GM12872 (cell line): ENCODE measurements at regions not wholly inside any gene's neighbourhood (a gene's known extent, or its start where the extent isn't known, plus 50 kb on each side); places are given as distances from the start of the nearest gene placed in this dataset.

ENCODE experiments used
- CTCF ChIP-seq: IDR thresholded peaks from 3 replicates; pipeline ENCODE4 v1.5.1; 2011; ENCODE audit warnings: low read depth, mild to moderate bottlenecking, low read length, moderate library complexity; ENCODE audit not compliant: insufficient read depth

- no peak for TF ChIP-seq CTCF
These were observed 499.4 kb upstream of the MDFIC2 start for GRCh38 chr3:70811880-70812279.

GRCh38 chr3:70808881-70809280 is 496.4 kb upstream of the MDFIC2 start:
- TF ChIP-seq CTCF, result no peak

GRCh38 chr3:70806556-70806955 is 494.1 kb upstream of the MDFIC2 start:
- TF ChIP-seq CTCF, result no peak

- TF ChIP-seq CTCF, result no peak
These were observed 493.6 kb upstream of the MDFIC2 start for GRCh38 chr3:70806021-70806420.

- no peak for TF ChIP-seq CTCF
These were observed 492.8 kb upstream of the MDFIC2 start for GRCh38 chr3:70805061-70805889.

- TF ChIP-seq CTCF, result no peak
These were observed 491.5 kb upstream of the MDFIC2 start for GRCh38 chr3:70803891-70804290.

GRCh38 chr3:70803319-70803718 is 490.9 kb upstream of the MDFIC2 start:
- no peak for TF ChIP-seq CTCF

GRCh38 chr3:70800951-70801350 is 488.5 kb upstream of the MDFIC2 start:
- no peak for TF ChIP-seq CTCF
